ENCODE measurements at regions not wholly inside any gene's neighbourhood (a gene's known extent, or its start where the extent isn't known, plus 50 kb on each side); places are given as distances from the start of the nearest gene placed in this dataset.
"Not testable (repeated sequence)": the region's sequence is repeated elsewhere in the genome, so short reads cannot be mapped to it uniquely, and the experiment has no call there.

GRCh38 chr2:36163520-36164254 lies 191.9 kb upstream of the CRIM1 start:
- DNase-seq, result no peak

GRCh38 chr2:36157093-36157492 lies 198.5 kb upstream of the CRIM1 start:
- not testable (repeated sequence) for DNase-seq

DNA sequence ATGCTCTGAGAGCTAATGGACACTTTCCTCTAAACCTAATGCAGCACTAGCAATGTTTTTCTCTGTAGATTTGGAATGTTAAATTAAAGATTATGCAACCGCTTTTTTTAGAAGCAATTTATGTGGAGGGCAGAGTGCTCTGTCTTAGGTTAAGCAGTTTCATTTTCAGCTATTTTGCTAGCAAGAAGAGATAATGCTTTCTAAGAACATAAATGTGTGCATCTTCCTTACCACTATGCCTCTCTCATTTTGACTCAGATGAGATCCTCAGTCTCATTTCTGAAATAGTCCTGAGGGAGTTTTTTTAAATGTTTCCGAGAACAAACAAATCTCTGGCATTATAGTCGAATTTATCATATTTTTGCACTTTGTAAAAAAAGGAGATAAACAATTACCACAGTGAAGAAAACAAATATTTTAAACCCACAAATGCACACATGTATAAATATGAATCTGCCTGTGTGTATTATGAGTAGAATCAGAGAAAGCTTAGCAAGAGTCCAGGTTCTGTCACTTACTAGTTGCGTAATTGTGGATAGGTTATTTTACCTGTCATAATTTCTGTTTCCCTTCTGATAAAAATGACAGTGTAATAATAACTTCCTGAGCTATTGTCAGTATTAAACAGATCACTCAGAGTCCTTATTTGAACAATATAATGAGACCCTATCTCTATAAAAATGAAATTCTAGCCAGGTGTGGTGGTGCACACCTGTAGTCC lies 207.7 kb upstream of the CRIM1 start:
- DNase-seq, result no peak

GRCh38 chr2:36146765-36147164 lies 208.8 kb upstream of the CRIM1 start:
- DNase-seq, result no peak

DNA sequence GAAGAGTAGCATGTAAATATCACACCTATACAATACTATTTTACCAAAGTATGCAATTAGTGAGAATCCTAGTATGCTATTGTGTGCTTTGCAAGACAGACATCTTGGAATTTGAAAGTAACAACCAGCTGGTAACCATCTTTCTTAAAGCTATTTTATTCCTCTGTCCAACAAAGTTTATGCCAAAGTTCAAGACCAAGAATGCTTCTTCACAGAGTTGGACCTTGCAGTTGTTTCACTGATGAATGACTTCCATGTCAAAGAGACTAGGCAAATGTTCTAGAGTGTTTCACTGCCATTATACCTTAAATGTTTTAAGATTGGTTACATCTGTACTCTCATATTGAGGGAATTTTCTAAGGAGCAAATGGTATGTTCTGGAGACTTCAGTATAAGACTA lies 215.2 kb upstream of the CRIM1 start:
- DNase-seq, result no peak

- DNase-seq, result no peak
Measured at GRCh38 chr2:36137612-36138011, 218.0 kb upstream of the CRIM1 start.

DNA sequence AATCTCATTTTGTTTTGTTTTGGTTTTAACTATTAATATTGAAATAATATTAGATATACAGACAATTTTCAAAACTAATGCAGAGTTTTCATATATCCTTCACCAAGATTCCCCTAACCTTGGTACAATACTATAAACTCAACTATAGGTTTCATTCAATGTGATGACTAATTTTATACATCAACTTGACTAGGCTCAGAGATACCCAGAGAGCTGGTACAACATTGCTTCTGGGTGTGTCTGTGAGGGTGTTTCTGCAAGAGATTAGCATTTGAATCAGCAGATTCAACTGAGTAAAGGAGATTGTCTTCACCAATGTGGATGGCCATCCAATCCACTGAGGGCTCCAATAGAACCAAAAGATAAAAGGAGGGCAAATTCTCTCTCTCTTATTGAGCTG lies 221.3 kb upstream of the CRIM1 start:
- no peak for DNase-seq

- DNase-seq, result no peak
Measured at GRCh38 chr2:36128359-36128758, 227.2 kb upstream of the CRIM1 start.

- DNase-seq, result no peak
Measured at GRCh38 chr2:36125702-36126101, 229.9 kb upstream of the CRIM1 start.

GRCh38 chr2:36123995-36124394 lies 231.6 kb upstream of the CRIM1 start:
- DNase-seq, result no peak

DNA sequence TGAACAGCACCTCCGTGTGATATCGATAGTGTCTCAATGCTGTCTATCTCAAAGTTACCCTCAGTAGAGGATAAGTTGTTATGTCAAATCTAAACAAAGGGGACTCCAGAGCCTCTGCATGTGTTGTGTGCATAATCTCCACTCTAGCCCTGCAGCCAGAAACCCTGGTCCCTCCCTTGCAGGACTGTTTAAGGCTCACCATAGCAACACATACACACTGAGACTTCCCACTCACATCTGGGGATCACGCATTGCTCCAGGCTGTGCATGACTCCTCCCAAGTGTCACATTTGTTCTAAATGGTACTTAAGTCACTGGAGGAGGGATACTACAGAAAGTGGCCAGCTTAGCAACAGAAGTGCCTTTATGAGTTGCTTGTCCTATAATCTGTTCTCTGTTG lies 258.6 kb upstream of the CRIM1 start:
- no peak for DNase-seq

- DNase-seq, result not testable (repeated sequence)
Measured at GRCh38 chr2:36091844-36092741, 263.5 kb upstream of the CRIM1 start.

DNA sequence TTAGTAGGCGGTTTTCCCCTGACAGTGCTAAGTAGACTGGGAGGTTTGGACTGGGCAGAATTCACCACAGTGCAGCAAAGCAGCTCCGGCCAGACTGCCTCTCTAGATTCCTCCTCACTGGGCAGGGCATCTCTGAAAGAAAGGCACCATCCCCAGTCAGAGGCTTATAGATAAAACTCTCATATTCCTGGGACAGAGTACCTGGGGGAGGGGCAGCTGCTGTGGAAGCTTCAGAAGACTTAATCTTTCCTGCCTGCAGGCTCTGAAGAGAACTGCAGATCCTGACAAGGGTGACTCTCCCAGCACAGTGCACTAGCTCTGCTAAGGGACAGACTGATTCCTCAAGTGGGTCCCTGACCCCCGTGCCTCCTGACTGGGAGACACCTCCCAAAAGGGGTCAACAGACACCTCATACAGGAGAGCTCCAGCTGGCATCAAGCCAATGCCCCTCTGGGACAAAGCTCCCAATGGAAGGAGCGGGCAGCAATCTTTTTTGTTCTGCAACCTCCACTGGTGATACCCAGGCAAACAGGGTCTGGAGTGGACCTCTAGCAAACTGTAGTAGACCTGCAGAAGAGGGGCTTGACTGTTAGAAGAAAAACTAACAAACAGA lies 266.8 kb upstream of the CRIM1 start:
- no peak for DNase-seq

DNA sequence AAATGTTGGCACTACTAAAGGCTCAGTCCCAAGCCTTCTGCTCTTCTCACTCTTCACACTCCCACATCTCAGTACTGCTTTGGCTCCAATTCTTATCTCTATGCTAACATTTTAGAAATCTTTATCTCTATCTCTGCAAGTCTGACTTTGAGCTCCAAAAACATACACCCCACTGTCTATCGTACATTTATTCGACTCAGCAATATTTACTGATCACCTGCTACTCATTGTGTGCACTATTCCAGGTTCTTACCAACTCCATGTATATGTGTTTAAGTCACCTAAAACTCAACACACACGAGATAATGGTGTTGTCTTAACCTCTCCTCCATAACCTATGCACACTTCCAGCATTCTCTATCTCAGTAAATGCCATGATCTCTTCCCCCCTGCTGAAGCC lies 268.2 kb upstream of the CRIM1 start:
- no peak for DNase-seq

DNA sequence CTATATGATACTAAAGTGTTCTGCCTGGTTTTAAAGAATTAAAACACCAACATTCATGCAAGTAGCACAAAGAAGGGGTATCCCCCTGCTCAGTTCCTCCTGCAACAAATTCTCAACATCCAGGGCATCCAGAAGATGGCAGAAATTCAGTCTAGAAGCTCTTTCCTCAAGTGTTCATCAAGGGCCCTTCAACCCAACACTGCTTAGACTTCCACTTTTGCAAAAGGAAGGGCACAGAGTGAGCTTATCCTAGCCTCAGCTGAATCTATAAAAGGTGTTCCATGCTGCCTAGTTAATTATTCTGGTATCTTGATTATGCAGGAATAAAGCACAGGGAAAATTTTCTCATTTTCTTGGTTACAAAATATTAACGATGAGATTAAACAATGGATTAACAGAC lies 275.8 kb upstream of the CRIM1 start:
- DNase-seq, result no peak

DNA sequence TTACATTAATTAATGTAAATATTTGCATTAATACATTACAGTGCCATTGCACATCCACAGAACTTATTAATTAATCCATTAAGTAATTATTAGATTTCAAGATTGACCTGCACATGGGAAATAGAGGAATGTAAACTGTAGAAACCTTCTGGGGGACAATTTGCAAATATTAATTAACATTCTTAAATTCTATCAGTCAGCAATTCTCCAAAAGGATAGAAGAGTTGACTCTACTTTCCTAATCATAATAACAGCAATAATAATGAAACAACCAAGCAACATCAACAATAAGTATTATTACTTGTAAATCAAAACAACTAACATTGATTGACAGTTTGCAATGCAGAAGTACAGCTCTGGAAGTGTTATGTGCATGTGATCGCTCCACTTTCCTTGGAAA lies 281.6 kb upstream of the CRIM1 start:
- no peak for DNase-seq

DNA sequence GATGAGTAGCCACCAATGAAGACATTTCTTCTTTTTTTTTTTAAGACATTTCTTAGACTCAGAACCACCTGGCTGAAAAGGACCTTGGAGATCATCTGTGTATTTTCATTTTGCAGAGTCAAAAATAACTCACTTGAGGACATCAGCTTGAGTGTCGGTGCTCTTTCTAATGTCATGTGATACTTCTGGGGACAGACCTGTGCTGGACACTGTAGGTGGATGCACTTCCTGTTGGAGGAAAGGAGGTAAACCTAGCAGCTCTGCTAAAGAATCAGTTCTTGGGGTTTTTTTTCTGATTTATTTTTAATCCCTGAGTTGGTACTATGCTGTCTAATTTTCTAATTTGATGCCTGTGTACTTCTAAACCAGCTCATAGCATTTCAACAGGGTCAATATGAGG lies 283.9 kb upstream of the CRIM1 start:
- no peak for DNase-seq

DNA sequence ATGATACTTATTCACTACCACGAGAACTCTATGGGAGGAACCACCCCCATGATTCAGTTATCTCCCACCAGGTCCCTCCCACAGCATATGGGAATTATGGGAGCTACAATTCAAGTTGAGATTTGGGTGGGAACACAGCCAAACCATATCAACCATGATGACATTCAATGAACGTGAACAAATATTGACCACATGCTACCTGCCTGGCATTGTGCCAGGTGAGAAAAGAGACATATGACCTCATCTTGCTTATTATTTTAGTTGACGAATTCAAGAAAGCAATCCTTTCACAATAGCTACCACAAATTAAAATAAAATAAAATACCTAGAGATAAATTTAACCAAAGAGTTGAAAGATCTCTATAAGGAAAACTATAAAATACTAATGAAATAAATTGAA lies 286.5 kb upstream of the CRIM1 start:
- DNase-seq, result no peak

DNA sequence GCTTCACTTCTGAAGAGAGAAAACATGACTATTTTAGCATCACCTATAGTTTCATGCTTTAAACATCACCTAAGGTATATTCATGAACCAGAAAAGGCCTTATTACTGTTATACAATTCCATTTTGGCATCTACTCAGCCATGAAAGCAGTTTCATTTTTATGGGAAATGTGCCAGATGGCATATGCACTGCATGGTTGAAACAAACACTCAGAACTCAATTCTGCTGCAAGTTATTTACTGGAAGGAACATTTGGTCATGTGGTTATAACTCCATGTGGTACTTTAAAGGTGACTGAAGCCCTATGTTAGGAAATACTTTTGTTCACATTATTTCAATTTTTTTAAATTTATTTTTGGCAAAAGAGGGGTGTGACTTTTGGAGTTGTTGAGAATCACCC lies 287.5 kb upstream of the CRIM1 start:
- no peak for DNase-seq

GRCh38 chr2:36060133-36060532 lies 295.4 kb upstream of the CRIM1 start:
- no peak for DNase-seq

- no peak for DNase-seq
Measured at GRCh38 chr2:36059691-36060090, 295.9 kb upstream of the CRIM1 start.

DNA sequence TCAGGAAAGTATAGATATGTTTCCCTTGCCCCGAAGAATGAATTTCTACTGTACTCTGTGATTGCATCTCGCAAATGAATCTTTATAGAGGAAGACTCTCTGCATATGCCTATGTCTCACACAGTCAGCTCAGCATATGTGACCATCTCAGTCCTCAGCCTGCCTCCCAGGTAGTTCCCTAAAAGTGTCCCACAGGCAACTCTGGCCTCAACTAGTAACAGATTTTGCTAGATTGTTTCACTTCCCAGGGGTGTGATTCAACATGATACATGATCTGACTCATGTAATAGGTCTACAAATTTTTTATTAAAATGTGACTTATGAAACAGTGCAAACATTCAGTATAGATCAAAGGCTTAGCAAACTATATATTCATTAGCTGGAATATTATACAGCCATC lies 296.6 kb upstream of the CRIM1 start:
- no peak for DNase-seq

GRCh38 chr2:36058076-36058475 lies 297.5 kb upstream of the CRIM1 start:
- DNase-seq, result no peak
